Renal cortical epithelial cell (primary cell): ENCODE measurements at regions not wholly inside any gene's neighbourhood (a gene's known extent, or its start where the extent isn't known, plus 50 kb on each side); places are given as distances from the start of the nearest gene placed in this dataset.

Experiments used
- DNase-seq: peaks from one replicate; pipeline ENCODE4 v3.0.0-alpha.2; 2011; ENCODE audit warnings: low read depth

DNA sequence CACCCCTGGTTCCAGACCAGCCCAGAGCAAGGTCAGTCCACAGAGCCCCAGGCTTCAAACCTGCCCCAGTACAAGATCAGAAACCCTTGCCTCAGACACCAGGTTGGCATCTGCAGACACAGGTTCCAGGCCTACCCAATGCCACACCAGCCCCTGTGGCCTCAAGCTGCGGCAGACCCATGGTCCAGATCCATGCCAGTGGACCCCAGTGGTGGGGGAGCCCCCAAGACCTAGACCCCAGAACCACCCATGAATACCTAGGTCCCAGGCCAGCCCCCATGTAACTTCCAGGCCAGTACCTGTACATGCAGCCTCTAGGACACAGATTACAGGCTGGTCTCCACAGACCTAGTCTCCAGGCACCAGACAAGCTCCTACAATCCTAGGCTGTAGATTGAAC is 1019.3 kb downstream of the JRKL start:
- DNase-seq = no peak

DNA sequence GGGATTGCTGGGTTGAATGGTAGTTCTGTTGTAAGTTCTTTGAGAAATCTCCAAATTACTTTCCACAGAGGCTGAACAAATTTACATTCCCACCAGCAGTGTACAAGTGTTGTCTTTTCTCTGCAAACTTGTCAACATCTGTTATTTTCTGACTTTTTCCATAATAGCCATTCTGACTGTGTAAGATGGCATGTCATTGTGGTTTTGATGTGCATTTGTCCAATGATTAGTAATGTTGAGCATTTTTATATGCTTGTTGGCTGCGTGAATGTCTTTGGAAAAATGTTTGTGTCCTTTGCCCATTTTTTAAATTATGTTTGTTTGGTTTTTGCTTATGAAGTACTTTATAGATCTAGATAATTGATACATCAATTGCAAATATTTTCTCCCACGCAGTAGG is 1025.0 kb downstream of the JRKL start:
- DNase-seq = no peak

DNA sequence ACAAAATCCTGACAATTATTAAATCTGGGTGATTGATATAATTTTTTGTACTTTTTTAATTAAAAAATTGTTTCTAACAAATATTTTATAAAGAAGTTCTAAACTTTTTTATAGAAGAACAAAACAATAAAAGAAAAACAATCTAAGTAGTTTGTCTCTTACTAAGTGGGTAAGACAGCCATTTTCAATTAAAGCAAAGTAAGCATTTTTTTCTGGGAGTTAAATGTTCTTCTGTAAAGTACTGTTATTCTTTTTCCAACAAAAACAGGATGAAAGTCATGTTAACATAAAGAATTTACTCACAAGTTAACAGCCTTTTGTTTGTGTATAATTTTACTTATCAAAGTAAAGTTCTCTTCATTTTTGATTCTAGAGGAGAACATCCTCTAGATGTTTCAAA is 1029.9 kb downstream of the JRKL start:
- no peak for DNase-seq

DNA sequence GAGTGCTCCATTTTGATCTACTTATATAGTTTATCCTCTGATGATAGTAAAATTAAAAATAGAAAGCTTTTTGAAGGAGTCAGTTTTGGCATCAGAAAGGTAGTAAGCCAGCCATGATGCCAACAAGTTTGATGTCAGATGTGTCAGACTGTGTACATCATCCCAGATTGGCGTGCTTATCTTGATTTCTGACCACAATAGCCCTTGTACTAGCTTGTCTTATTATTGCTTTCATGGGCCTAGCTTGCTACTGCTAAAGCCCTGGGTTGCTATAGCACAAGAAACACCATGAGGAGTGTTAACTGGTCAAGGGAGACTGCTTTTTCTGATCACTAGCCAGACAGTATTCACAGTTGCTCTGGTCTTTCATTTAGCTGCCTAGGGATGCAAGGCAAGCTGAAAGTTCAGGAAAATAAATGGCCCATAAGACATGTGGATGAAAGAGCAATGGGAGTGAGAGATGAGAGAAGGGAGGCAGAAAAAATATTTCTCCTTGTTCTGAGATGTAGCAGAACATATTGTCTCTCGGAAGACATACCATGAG is 1038.5 kb downstream of the JRKL start:
- no peak for DNase-seq

DNA sequence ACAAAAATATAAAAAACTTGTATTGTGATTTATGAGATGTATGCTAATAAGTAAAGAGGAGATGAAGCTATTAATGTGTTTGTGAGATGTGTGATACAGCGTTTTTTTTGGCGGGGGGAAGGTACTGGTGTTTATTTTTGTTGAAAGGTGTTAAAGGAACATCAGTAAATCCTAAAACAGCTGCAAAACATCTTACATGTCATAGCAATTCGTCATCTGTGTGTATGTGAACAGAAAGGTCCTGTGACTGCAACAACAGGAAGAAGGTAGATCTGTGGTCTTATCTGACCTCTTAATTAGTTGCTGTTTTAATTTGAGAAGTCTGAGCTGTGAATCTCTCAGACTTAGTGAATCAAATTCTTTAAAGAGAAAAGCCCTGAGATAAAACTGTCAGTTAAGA is 1041.1 kb downstream of the JRKL start:
- no peak for DNase-seq

DNA sequence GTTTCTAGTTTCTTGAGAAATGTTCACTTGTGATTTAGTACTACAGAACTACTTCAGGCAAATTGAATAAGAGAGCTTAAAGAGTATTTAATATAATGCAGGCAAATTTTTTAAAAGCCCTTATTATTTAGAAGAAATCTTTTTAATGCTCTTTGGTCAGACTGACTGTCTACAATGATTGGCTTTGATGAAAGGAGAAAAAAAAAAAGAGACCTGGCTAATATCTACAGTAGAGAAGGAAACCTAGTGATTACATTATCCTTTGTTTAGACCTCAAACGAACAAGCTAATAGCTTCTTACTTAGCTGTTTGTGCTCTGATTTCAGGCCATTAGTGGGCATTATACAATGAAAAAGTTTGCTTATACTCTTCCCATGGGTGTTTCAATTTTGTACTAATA is 1043.1 kb downstream of the JRKL start:
- DNase-seq = no peak

DNA sequence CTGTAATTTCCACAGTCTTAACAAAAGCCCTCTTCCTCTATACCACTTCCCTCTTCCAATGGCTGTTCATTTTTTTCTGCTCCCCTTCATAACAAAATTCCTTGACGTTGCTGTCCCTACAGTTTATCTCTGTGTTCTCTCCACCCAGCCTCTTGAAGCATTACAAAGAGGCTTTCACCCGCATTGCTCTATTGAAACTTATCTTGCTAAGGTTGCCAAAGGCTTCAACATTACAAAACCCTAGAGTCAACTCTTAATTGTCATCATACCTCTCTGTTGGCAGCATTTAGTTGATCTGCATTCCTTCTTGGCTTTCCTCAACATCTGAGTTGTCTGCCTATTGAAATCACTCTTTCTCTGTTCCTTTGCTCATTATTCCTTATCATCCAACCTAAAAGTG is 1055.7 kb downstream of the JRKL start:
- no peak for DNase-seq

DNA sequence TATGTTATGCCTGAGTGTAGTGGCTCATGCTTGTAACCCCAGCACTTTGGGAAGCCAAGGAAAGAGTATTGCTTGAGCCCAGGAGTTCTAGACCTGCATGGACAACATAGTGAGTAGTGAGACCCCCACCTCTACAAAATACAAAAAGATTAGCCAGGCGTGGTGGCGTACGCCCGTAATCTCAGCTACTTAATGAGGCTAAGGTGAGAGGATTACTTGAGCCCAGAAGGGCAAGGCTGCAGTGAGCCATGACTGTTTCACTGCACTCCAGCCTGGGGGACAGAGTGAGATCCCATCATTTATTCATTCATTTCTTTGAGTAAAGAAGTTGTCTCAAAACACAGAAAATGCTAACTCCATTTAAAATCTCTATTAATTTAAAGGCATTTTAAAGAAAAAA is 1061.6 kb downstream of the JRKL start:
- no peak for DNase-seq

DNA sequence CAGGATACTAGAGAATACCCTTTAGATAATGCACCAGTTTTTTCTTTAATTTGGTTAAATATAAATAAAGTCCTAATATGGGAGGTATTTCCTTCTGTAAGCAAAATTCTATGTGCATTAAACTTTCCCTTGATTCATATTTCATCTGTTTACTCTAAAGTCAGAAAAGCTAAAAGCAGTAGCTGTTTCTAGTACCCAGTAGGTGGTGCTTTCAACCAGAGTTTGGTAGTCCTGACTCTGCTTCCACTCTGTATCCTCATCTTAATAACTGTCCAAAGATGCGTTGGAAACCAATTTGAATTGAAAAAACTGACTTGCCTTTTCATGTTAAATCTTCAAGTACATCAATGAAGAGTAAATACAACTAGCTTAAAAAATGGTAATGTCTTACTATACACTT is 1065.2 kb downstream of the JRKL start:
- peak; percentile 3 for DNase-seq

DNA sequence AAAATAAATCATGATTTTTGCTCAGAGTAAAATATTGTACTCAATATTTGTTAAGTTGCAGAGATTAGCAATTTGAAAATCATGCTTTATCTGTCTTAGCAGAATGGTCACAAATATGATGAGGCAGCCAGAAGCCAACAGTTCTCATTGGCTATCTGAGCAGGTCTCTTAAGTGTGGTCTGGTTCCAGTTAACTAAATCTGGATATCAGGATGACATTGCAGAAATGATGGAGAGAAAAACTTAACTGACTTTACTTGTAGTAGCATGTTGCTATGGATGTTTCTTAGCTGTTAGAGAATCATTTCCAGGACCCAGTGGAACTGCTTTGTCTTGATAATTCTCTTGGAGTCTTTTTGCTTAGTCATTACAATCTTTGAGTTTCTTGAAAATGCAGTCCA is 1070.3 kb downstream of the JRKL start:
- no peak for DNase-seq

DNA sequence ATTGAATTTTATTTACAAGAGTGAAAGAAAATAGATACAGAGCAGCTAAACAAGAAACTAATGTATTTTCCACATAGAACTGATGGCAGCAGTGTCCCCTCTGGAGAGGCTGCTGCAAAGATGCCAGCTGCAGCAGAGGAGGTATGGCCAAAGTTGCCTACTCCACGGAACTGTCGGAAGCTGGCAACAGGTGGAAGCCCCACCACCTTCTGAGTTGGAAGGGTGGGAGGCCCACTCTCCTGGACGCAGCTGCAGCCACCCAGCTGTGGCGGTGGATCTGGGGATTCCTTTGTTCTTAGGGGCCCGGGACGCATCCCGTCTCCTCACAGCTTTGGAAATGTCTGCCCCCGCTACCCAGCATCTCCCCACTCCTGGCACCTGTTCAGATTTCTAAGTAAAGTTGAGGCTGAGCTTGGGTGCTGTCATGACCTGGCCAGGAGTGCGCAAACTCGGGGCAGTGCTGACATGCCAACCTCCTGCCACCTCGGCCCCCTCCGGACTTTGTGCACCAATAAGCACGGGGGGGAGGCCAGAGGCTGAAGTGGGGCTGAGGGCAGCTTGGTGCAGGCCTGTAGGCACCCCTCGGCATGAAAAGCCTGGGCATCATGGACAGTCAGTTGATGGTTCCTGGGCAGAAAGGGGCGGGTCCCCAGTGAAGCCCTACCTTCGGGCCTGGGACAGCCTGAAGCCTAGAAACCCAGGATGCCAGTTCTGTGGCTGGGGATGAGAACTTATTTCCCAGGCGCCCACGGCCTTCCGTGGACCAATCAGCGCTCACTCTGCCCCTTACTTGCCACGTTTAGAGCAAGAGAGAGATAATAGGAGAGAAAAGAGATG is 1071.4 kb downstream of the JRKL start:
- no peak for DNase-seq

DNA sequence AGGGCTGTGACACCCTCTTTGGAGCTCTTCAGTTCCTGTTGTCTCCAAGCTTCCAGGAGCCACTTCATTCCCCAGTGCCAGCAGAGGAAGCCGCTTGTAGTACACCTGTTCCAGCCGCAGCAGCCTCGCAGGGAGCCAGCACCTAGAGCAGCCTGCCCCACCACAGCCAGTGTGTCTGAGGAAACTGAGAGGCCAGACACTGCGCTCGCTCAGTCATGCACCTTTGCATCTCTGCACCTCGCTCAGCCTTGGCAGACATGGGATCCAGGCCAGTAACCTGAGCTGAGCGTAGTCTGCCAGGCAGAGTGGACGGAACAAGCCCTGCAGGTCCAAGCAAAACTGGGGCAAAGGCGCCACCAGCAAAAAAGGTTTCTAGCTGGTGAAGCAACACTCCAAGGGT is 1072.1 kb downstream of the JRKL start:
- no peak for DNase-seq

DNA sequence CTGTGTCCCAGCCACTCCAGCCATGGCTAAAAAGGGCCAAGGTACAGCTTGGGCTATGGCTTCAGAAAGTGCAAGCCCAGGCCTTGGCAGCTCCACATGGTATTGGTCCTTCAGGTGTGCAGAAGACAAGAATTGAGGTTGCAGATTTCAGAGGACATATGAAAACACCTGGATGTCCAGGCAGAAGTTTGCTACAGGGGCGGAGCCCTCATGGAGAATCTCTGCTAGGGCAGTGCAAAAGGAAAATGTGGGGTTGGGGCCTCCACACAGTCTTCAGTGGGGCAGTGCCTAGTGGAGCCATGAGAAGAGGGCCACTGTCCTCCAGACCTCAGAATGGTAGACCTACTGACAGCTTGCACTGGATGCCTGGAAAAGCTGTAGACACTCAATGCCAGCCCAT is 1074.1 kb downstream of the JRKL start:
- no peak for DNase-seq

DNA sequence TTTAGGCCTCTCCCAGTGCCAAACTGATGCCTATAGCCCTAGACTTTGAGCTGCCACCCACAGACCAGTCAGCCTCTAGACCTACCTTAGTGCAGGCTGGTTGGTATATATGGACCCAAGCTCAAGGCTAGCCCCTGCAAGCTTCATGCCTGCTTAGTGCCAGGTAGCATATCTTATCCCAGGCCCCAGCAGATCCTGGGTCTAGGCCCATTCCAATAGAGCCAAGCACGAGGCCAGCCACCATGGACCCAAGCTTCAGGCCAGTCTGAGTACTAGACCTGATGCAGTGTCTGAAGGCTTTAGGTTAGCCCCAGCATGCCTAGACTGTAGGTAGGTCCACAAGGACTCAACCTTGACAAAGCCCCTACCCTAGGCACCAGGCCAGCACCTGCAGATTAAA is 1081.7 kb downstream of the JRKL start:
- DNase-seq = no peak

DNA sequence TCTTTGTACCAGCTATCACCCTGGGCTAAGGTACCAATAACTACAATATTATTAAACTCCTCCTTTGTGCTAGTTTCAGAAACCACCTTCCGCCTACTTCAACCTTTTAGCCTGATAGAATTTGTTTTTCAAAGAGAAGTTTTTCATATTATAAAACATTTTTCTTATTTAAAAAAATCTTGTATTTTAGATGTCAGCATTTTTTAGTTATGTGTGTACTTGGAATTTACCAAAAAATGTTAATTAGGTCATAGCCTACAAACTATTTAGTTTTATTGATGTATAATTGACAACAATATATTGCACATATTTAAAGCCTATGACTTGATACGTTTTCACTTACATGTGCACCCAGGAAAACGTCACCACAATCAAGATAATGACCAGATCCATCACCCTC is 1097.6 kb downstream of the JRKL start:
- no peak for DNase-seq

DNA sequence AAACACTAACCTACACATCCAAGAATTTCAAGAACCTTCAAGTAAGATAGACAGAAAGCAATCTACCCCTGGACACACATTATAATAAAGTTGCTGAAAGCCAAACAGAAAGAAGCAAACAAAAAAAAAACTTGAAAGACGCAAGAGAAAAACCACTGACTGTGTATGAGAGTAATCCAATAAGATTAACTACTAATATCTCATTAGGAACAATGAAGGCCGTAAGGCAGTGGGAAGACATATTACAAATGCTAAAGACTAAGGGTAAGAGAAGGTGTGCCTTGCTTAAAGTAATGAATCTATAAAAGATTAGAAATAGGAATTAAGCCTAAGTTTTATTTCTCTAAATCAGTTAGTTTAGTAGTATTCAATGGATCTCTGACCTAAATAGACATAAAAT is 1109.1 kb downstream of the JRKL start:
- DNase-seq = no peak

DNA sequence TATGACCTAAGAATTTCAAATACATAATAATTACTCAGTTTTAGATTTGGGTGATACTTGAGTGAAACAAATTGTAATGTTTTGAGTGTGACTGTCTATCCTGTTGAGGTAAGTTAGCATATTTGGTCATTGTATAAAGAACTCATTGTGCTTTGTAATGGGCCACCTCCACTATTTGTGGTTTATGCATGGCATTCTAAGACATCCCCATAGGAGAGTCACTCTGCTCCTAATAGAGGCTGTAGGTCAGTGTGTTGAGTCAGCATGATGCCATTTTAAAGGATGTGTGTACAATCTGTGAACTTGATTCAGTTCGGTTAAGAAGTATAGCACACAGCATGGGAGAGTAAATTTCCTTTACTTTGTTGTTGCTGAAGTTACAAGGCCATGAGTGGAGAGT is 1112.4 kb downstream of the JRKL start:
- no peak for DNase-seq

DNA sequence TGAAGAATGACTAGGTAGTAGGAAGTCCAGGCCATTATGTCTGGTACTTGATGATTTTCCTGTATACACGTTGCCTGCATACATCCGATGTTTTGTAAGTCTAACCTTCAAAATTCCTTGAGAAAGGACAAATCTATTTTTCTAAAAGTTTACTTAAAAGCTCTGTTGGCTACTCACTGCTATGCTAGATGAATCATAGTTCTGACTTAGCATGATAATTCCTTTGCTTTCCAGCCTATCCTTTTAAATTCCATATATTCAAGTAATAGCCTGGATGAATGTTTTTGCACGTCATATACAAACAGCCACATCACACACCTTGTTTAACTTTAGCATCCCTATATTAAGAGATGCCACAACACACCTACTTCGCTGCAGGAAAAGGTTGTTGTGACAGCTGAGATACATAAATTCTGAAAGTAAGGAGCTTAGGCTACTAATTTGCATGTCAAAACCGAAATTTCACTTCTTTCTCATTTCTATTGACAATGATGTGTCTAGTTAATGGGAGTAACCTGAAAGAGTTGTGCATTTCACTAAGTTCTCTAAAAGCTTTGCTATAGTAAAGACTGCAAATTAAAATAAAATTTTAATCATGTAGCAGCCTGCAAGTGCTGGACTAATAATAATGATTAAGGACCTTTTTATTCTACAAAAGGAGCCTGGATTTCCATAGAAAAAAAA is 1116.4 kb downstream of the JRKL start:
- no peak for DNase-seq

DNA sequence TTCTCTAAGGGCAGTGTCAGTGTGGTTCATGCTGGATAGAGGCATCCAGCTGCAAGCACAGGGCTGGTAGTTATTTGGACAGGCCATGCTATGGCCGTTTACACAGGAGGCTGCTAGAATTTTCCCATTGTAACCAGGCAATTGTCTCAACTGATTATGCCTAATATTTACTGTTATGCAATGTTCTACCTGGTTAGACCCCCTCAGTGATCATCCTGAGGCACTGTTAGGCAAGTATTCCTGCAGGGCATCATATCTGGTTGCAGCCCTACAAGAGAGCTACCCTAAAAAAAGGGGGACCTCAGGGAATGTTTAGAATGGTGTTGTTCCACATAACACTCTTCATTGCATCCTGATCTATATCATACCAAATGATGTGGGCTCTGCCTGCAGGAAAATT is 1124.6 kb downstream of the JRKL start:
- no peak for DNase-seq

DNA sequence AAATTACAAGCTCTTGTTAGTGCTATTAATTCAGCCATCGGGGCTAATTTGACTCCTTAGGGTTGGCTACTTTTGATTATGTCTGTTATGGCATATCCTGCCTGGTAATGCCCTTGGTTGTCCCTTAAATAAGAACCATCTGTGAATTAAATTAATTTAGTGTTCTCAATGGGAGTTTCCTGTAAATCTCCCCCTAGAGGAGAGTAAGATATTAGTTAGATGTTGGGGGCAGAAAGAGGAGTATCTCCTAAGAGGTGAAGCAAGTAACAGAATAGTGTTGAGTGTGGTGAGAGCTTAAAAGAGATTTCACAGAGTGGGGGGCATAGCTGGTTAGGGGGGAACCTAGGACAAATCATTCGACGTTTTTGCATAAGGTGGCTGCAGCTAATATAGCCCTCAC is 1126.9 kb downstream of the JRKL start:
- DNase-seq = no peak

DNA sequence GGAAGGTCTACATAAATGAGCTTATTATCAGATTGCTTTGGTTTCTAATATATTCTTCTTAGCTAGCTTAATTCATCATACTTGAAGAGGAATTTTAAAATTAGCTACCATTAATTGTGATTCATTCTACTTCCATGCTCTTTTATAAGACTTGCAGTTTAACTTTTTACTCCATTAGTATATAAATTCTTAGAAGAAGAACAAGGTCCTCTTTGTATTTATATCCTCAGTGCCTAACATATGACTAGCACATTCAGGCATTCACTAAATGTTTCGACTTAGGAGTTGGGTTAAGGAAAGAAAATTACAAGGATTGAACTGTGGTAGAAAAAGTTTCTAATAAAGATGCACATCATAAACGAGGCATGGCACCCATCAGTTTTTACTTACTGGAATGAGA is 1135.5 kb downstream of the JRKL start:
- no peak for DNase-seq

DNA sequence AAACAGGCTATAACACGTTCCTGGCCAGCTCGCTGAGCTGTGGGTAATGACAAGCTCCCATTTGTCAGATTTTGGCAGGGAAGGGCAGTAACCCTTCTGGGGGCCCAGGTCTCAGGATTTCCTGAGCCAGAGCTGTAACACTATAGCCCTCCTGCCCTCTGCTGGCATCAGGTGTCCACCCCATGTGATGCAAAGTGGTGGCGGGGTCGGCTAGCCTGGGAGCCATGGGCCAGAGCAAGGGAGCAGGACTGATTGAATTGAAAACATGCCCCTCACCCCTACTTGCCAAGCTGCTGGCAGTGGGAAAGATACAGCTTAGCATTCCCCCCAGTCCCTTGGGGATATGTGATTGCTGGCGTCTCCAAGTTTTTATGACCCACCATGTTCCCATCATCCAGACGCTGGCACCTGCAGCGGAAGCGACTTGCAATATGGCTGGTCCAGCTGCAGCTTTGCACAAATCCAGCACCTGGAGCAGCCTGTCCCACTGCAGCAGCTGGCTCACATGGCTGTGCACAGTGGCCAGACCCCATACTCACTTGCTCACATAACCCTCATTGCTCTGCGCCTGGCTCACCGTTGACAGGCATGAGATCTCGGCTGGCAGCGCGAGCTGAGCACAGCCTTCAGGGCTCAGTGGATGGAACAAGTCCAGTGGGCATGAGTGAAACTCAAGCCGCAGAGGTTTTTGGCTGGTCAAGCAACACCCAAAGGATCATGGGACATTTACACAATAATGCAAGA is 1147.8 kb downstream of the JRKL start:
- no peak for DNase-seq

DNA sequence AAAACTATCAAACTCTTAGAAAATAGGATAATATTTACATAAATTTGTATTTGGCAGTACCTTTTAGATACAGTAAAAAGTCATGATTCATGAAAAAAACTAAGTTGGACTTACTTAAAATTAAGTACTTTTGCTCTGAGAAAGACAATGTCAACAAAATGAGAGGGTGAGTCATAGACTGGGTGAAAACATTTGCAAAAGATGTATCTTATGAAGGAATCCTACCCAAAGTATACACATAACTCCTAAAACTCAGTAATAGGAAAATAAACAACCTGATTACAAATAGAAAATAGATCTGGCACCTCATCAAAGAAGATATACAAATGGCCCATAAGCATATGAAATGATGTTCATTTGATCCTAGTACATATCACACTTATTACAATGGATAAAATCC is 1154.6 kb downstream of the JRKL start:
- DNase-seq = no peak
